ENCODE measurements at regions not wholly inside any gene's neighbourhood (a gene's known extent, or its start where the extent isn't known, plus 50 kb on each side); places are given as distances from the start of the nearest gene placed in this dataset.
"Not testable (repeated sequence)": the region's sequence is repeated elsewhere in the genome, so short reads cannot be mapped to it uniquely, and the experiment has no call there.

- not testable (repeated sequence) for H3K9ac ChIP-seq (ENCODE audit: low read depth in 1 of 3, low read length in 3 of 3); H3K27me3 ChIP-seq (ENCODE audit: control insufficient read depth in 3 of 3, insufficient read depth in 3 of 3, low read length in 3 of 3)
These were observed 146.4 kb downstream of the ATP6V0E2 start for GRCh38 chr7:150020210-150020609.

DNA sequence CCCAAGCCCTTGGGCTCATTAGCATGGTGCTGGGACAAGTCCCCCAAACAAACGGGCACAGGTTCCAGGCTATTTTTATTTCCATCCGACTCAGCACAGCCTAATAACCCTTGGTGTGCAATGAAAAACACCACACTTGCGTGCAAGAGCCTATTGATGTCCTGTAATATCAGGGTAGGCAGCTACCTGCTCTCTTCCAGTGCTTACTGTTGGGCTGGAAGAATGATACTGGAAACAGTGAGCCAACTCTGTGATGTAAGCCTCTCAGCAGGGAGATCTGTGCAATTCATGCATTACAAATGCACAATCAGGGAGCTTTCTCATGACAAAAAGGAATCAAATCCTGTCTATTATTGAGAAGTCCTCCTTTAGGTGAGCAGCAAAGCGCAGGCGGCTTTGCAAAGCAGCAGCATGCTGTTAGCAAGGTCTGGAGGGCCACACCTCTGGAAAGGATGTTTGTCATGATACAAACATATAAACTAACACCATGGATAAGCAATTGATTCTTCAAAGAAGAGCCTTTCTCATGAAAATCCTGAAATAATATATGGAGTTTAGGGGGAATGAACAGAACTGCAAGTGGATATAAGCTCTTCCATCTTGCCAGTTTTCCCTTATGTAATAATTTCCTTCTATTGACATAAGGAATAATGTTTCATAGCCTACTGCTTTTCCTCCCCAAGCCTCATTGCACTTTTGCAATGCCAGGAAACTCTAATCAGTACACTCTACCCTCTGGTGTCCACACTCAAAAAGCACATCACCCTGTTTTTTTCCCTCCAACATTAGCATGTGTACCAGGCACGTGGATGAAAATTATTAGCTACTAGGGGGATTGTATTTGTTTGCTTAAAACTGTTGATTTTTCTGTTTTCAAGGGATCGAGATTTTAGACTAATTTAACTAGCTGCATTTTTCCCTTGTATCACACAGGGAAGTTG lies 151.1 kb downstream of the ATP6V0E2 start:
- not testable (repeated sequence) for H3K36me3 ChIP-seq (ENCODE audit: control insufficient read depth in 3 of 3, insufficient read depth in 3 of 3, low read length in 3 of 3)

More at GRCh38 chr7:150020210-150020609, 146.4 kb downstream of the ATP6V0E2 start:
- not testable (repeated sequence) for H3K9me3 ChIP-seq (ENCODE audit: control insufficient read depth in 3 of 3, low read length in 3 of 3); H3K4me3 ChIP-seq (ENCODE audit: low read length in 3 of 3); H3K27ac ChIP-seq (ENCODE audit: low read depth, low read length); H3K4me1 ChIP-seq (ENCODE audit: control insufficient read depth in 3 of 3, insufficient read depth in 3 of 3, low read length in 3 of 3); H3K36me3 ChIP-seq (ENCODE audit: control insufficient read depth in 3 of 3, insufficient read depth in 3 of 3, low read length in 3 of 3)

GRCh38 chr7:150025802-150026201 lies 152.0 kb downstream of the ATP6V0E2 start:
- H3K4me3 ChIP-seq (ENCODE audit: low read length in 3 of 3); H3K27me3 ChIP-seq (ENCODE audit: control insufficient read depth in 3 of 3, insufficient read depth in 3 of 3, low read length in 3 of 3); H3K27ac ChIP-seq (ENCODE audit: low read depth, low read length); H3K36me3 ChIP-seq (ENCODE audit: control insufficient read depth in 3 of 3, insufficient read depth in 3 of 3, low read length in 3 of 3); H3K9me3 ChIP-seq (ENCODE audit: control insufficient read depth in 3 of 3, low read length in 3 of 3); H3K4me1 ChIP-seq (ENCODE audit: control insufficient read depth in 3 of 3, insufficient read depth in 3 of 3, low read length in 3 of 3); H3K9ac ChIP-seq (ENCODE audit: low read depth in 1 of 3, low read length in 3 of 3): not testable (repeated sequence)

More for the DNA sequence above, 151.1 kb downstream of the ATP6V0E2 start:
- H3K4me1 ChIP-seq (ENCODE audit: control insufficient read depth in 3 of 3, insufficient read depth in 3 of 3, low read length in 3 of 3); H3K4me3 ChIP-seq (ENCODE audit: low read length in 3 of 3); H3K27ac ChIP-seq (ENCODE audit: low read depth, low read length); H3K9ac ChIP-seq (ENCODE audit: low read depth in 1 of 3, low read length in 3 of 3); H3K27me3 ChIP-seq (ENCODE audit: control insufficient read depth in 3 of 3, insufficient read depth in 3 of 3, low read length in 3 of 3); H3K9me3 ChIP-seq (ENCODE audit: control insufficient read depth in 3 of 3, low read length in 3 of 3): not testable (repeated sequence)

GRCh38 chr7:150028344-150029012 lies 154.7 kb downstream of the ATP6V0E2 start:
- not testable (repeated sequence) for H3K36me3 ChIP-seq (ENCODE audit: control insufficient read depth in 3 of 3, insufficient read depth in 3 of 3, low read length in 3 of 3); H3K9ac ChIP-seq (ENCODE audit: low read depth in 1 of 3, low read length in 3 of 3); H3K4me1 ChIP-seq (ENCODE audit: control insufficient read depth in 3 of 3, insufficient read depth in 3 of 3, low read length in 3 of 3); H3K4me3 ChIP-seq (ENCODE audit: low read length in 3 of 3); H3K27ac ChIP-seq (ENCODE audit: low read depth, low read length); H3K27me3 ChIP-seq (ENCODE audit: control insufficient read depth in 3 of 3, insufficient read depth in 3 of 3, low read length in 3 of 3); H3K9me3 ChIP-seq (ENCODE audit: control insufficient read depth in 3 of 3, low read length in 3 of 3)

DNA sequence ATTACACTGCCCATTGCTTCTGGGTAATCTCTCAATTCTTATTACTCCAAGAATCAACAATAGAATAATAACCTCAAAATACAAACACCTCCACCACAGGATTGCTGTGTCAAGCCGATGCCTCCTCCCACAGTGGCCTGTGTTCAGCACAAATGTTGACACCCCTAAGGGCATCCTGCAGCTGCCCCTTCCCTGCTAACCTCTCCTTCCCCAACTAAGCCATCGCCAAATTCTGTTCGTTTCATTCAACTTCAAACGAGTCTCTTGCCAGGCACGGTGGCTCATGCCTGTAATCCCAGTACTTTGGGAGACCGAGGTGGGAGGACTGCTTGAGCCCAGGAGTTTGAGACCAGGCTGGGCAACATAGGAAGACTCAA lies 155.2 kb downstream of the ATP6V0E2 start:
- H3K27me3 ChIP-seq (ENCODE audit: control insufficient read depth in 3 of 3, insufficient read depth in 3 of 3, low read length in 3 of 3); H3K36me3 ChIP-seq (ENCODE audit: control insufficient read depth in 3 of 3, insufficient read depth in 3 of 3, low read length in 3 of 3); H3K9ac ChIP-seq (ENCODE audit: low read depth in 1 of 3, low read length in 3 of 3); H3K4me1 ChIP-seq (ENCODE audit: control insufficient read depth in 3 of 3, insufficient read depth in 3 of 3, low read length in 3 of 3); H3K4me3 ChIP-seq (ENCODE audit: low read length in 3 of 3); H3K9me3 ChIP-seq (ENCODE audit: control insufficient read depth in 3 of 3, low read length in 3 of 3); H3K27ac ChIP-seq (ENCODE audit: low read depth, low read length): not testable (repeated sequence)

DNA sequence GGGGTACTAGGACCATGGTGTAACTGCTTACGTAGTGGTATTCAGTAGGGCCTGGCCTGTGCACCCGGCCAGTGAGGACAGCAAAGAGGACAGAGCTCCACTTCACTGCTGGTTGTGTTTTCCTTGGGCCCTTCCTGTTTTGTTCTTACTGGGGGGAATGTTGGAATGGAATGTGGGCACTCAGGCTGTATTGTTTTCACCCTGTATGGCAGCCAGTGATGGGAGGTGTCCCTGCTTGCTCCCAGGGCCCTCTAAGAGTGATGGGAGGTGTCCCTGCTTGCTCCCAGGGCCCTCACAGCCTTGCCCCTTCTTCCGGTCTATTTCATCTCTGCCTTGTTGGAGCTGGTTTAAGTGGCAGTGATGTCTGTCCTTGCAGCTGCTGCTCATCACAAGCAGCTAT lies 158.0 kb downstream of the ATP6V0E2 start:
- H3K36me3 ChIP-seq (ENCODE audit: control insufficient read depth in 3 of 3, insufficient read depth in 3 of 3, low read length in 3 of 3); H3K4me3 ChIP-seq (ENCODE audit: low read length in 3 of 3); H3K9me3 ChIP-seq (ENCODE audit: control insufficient read depth in 3 of 3, low read length in 3 of 3); H3K27ac ChIP-seq (ENCODE audit: low read depth, low read length); H3K9ac ChIP-seq (ENCODE audit: low read depth in 1 of 3, low read length in 3 of 3); H3K27me3 ChIP-seq (ENCODE audit: control insufficient read depth in 3 of 3, insufficient read depth in 3 of 3, low read length in 3 of 3); H3K4me1 ChIP-seq (ENCODE audit: control insufficient read depth in 3 of 3, insufficient read depth in 3 of 3, low read length in 3 of 3): not testable (repeated sequence)

DNA sequence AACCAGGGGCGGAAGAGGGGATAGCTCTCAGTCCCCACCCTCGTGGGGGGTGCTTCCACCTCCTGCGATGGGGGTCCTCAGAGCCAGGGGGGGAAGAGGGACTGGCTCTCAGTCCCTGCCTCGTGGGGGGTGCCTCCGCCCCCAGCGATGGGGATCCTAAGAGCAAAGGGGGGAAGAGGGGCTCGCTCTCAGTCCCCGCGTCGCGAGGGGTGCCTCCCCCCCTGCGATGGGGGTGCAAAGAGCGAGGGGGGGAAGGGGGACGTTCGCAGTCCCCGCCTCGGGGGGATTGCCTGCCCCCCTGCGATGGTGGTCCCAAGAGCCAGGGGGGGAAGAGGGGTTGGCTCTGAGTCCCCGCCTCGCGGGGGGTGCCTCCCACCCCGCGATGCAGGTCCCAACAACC lies 159.9 kb downstream of the ATP6V0E2 start:
- H3K4me3 ChIP-seq (ENCODE audit: low read length in 3 of 3); H3K36me3 ChIP-seq (ENCODE audit: control insufficient read depth in 3 of 3, insufficient read depth in 3 of 3, low read length in 3 of 3); H3K4me1 ChIP-seq (ENCODE audit: control insufficient read depth in 3 of 3, insufficient read depth in 3 of 3, low read length in 3 of 3); H3K27ac ChIP-seq (ENCODE audit: low read depth, low read length); H3K27me3 ChIP-seq (ENCODE audit: control insufficient read depth in 3 of 3, insufficient read depth in 3 of 3, low read length in 3 of 3); H3K9ac ChIP-seq (ENCODE audit: low read depth in 1 of 3, low read length in 3 of 3); H3K9me3 ChIP-seq (ENCODE audit: control insufficient read depth in 3 of 3, low read length in 3 of 3): not testable (repeated sequence)

DNA sequence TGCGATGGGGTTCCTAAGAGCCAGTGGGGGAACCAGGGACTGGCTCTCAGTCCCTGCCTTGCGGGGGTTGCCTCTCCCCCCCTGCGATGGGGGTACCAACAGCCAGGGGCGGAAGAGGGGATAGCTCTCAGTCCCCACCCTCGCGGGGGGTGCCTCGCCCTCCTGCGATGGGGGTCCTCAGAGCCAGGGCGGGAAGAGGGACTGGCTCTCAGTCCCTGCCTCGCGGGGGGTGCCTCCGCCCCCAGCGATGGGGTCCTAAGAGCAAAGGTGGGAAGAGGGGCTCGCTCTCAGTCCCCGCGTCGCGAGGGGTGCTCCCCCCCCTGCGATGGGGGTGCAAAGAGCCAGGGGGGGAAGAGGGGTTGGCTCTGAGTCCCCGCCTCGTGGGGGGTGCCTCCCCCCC lies 162.0 kb downstream of the ATP6V0E2 start:
- not testable (repeated sequence) for H3K9ac ChIP-seq (ENCODE audit: low read depth in 1 of 3, low read length in 3 of 3); H3K27ac ChIP-seq (ENCODE audit: low read depth, low read length); H3K4me1 ChIP-seq (ENCODE audit: control insufficient read depth in 3 of 3, insufficient read depth in 3 of 3, low read length in 3 of 3); H3K4me3 ChIP-seq (ENCODE audit: low read length in 3 of 3); H3K27me3 ChIP-seq (ENCODE audit: control insufficient read depth in 3 of 3, insufficient read depth in 3 of 3, low read length in 3 of 3); H3K9me3 ChIP-seq (ENCODE audit: control insufficient read depth in 3 of 3, low read length in 3 of 3); H3K36me3 ChIP-seq (ENCODE audit: control insufficient read depth in 3 of 3, insufficient read depth in 3 of 3, low read length in 3 of 3)

DNA sequence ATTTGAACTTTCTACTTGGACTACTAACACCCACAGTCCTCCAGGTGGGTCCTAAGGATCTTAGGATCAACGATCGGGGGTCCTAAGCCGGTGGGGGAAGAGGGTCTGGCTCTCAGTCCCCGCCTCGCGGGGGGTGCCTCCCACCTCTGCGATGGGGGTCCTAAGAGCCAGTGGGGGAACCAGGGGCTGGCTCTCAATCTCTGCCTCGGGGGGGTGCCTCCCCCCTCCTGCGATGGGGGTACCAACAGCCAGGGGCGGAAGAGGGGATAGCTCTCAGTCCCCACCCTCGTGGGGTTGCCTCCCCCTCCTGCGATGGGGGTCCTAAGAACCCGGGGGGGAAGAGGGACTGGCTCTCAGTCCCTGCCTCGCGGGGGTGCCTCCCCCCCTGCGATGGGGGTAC lies 165.3 kb downstream of the ATP6V0E2 start:
- not testable (repeated sequence) for H3K9ac ChIP-seq (ENCODE audit: low read depth in 1 of 3, low read length in 3 of 3); H3K4me1 ChIP-seq (ENCODE audit: control insufficient read depth in 3 of 3, insufficient read depth in 3 of 3, low read length in 3 of 3); H3K9me3 ChIP-seq (ENCODE audit: control insufficient read depth in 3 of 3, low read length in 3 of 3); H3K4me3 ChIP-seq (ENCODE audit: low read length in 3 of 3); H3K36me3 ChIP-seq (ENCODE audit: control insufficient read depth in 3 of 3, insufficient read depth in 3 of 3, low read length in 3 of 3); H3K27me3 ChIP-seq (ENCODE audit: control insufficient read depth in 3 of 3, insufficient read depth in 3 of 3, low read length in 3 of 3); H3K27ac ChIP-seq (ENCODE audit: low read depth, low read length)

DNA sequence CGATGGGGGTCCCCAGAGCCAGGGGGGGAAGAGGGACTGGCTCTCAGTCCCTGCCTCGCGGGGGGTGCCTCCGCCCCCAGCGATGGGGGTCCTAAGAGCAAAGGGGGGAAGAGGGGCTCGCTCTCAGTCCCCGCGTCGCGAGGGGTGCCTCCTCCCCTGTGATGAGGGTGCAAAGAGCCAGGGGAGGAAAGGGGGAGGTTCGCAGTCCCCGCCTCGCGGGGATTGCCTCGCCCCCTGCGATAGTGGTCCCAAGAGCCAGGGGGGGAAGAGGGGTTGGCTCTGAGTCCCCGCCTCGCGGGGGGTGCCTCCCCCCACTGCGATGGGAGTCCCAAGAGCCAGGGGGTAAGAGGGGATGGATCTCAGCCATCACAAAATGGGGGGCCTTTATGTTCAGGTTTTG lies 168.5 kb downstream of the ATP6V0E2 start:
- not testable (repeated sequence) for H3K36me3 ChIP-seq (ENCODE audit: control insufficient read depth in 3 of 3, insufficient read depth in 3 of 3, low read length in 3 of 3); H3K9ac ChIP-seq (ENCODE audit: low read depth in 1 of 3, low read length in 3 of 3); H3K9me3 ChIP-seq (ENCODE audit: control insufficient read depth in 3 of 3, low read length in 3 of 3); H3K4me3 ChIP-seq (ENCODE audit: low read length in 3 of 3); H3K27me3 ChIP-seq (ENCODE audit: control insufficient read depth in 3 of 3, insufficient read depth in 3 of 3, low read length in 3 of 3); H3K27ac ChIP-seq (ENCODE audit: low read depth, low read length); H3K4me1 ChIP-seq (ENCODE audit: control insufficient read depth in 3 of 3, insufficient read depth in 3 of 3, low read length in 3 of 3)
